OCI-LY7 (cell line): ENCODE measurements at regions not wholly inside any gene's neighbourhood (a gene's known extent, or its start where the extent isn't known, plus 50 kb on each side); places are given as distances from the start of the nearest gene placed in this dataset.

ENCODE experiments used
- BruUV-seq: library from RNA; stranded (reverse); fragments of 400-500 nt; replicated peaks from 2 replicates; lab custom pipeline; 2021; lab: Mats Ljungman, UMichigan
- CTCF ChIA-PET: fragments of 300-600 bp; sonication (Branson Sonifier 250); formaldehyde crosslinking; loops from one replicate; lab custom pipeline; 2022; ENCODE audit warnings: antibody characterized with exemption; ENCODE audit not compliant: unreplicated experiment; lab: Charles Lee
- POLR2A ChIA-PET: fragments of 300-600 bp; sonication (Branson Sonifier 250); formaldehyde crosslinking; loops from one replicate; lab custom pipeline; 2022; ENCODE audit warnings: antibody characterized with exemption; lab: Charles Lee
- DNase-seq: peaks from one replicate; pipeline ENCODE4 v3.0.0-alpha.2; 2015; ENCODE audit warnings: low spot score
- H2AFZ ChIP-seq: fragments of 200-600 bp; sonication (generic), shearing (Covaris generic); 2 replicates; pipeline ENCODE4 v1.6.1; 2014; ENCODE audit warnings: mild to moderate bottlenecking, antibody characterized with exemption, low read length, moderate library complexity
- H3K27ac ChIP-seq: fragments of 200-600 bp; sonication (generic); 2 replicates; pipeline ENCODE4 v1.5.1; 2014; ENCODE audit warnings: mixed run types, low read depth, mild to moderate bottlenecking, moderate library complexity, low read length, inconsistent platforms; ENCODE audit not compliant: poor library complexity, severe bottlenecking
- H3K36me3 ChIP-seq: fragments of 200-600 bp; sonication (generic); 2 replicates; pipeline ENCODE4 v1.6.1; 2014; ENCODE audit warnings: mild to moderate bottlenecking, antibody characterized with exemption, low read length, moderate library complexity, mixed read lengths; ENCODE audit not compliant: insufficient read depth
- H3K4me1 ChIP-seq: fragments of 200-600 bp; sonication (generic); 2 replicates; pipeline ENCODE4 v1.5.1; 2014; ENCODE audit warnings: mild to moderate bottlenecking, low read length; ENCODE audit not compliant: insufficient read depth, poor library complexity, severe bottlenecking
- H3K4me2 ChIP-seq: fragments of 200-600 bp; sonication (generic); 2 replicates; pipeline ENCODE4 v1.6.1; 2014; ENCODE audit warnings: mild to moderate bottlenecking, low read length
- H3K4me3 ChIP-seq: fragments of 200-600 bp; sonication (generic); 2 replicates; pipeline ENCODE4 v1.5.1; 2014; ENCODE audit warnings: mild to moderate bottlenecking, low read depth, low read length; ENCODE audit not compliant: poor library complexity, severe bottlenecking
- H3K79me2 ChIP-seq: fragments of 200-600 bp; sonication (generic); 2 replicates; pipeline ENCODE4 v1.6.1; 2016; ENCODE audit warnings: low read depth, mild to moderate bottlenecking, low read length, moderate library complexity, mixed read lengths; ENCODE audit not compliant: insufficient read depth
- H3K9me2 ChIP-seq: fragments of 200-600 bp; sonication (generic); 2 replicates; pipeline ENCODE4 v1.6.1; 2016; ENCODE audit warnings: mild to moderate bottlenecking, low read length, mixed read lengths; ENCODE audit not compliant: insufficient read depth
- H3K9me3 ChIP-seq: fragments of 200-600 bp; sonication (generic); 2 replicates; pipeline ENCODE4 v1.6.1; 2014; ENCODE audit warnings: mild to moderate bottlenecking, mixed run types, low read length, mixed read lengths
- H4K20me1 ChIP-seq: fragments of 200-600 bp; sonication (generic); 2 replicates; pipeline ENCODE4 v1.6.1; 2014; ENCODE audit warnings: mild to moderate bottlenecking, antibody characterized with exemption, low read length, moderate library complexity, mixed read lengths; ENCODE audit not compliant: insufficient read depth
- EZH2phosphoT487 ChIP-seq: fragments of 200-600 bp; sonication (generic); IDR thresholded peaks from 2 replicates; pipeline ENCODE4 v1.6.1; 2018; ENCODE audit warnings: low read depth, borderline replicate concordance, mild to moderate bottlenecking, mixed run types, antibody characterized with exemption, low read length, moderate library complexity, mixed read lengths
- intact Hi-C: fragments of 100-400 bp; cut with micrococcal nuclease; formaldehyde crosslinking; loops from one replicate; pipeline ENCODE4 v1.10.0; 2022; ENCODE audit not compliant: unreplicated experiment
- TF ChIP-seq, protein P1 (sequence below): fragments of 200-600 bp; sonication (generic); conservative IDR thresholded peaks from 2 replicates; pipeline ENCODE4 v1.5.1; 2014; ENCODE audit warnings: mild to moderate bottlenecking, antibody characterized with exemption, low read length, moderate library complexity, mixed read lengths

DNA sequence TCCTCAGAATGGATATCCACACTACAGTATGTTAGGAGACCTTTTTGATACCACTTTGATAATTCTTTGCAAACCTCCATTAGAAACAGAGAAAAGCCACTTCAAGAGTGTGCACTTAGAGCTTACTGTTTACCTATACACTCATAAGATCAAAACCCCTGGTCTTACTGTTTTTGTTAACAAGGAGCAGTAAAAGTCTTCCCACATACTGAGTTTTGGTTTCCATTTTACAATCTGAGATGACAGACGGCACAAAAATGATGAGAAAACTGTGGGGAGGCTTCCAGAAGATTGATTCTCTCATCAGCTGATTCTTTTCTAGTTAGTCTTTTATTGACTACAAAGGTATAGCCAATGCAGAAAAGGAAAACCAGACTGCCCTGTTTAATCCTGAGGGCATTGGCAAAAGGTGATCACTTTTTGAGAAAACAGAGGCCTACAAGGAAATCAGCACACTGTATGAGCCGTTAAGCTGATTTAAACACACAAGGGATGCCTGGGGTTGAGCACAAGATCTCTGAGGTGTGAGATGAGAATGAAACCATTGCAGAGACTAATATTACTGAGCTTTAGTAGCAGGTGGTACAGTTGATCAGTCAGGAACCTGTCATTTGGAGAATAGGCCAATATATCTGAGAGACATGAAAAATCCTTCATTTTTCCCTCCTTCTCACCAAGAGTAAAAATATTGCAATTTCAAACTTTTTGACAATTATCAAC lies 368.6 kb downstream of the GRB14 start:
- intact Hi-C loops, result no loop called here
- Histone ChIP-seq H3K27ac (no peak overlapping the region), H3K4me2 (no peak overlapping the region), H3K4me1 (no peaks in the 10 kb centered on the region), H3K9me2 (no peaks in the 10 kb centered on the region), H4K20me1 (no peaks in the 10 kb centered on the region), H2AFZ (no peak overlapping the region), H3K9me3 (no peaks in the 10 kb centered on the region), H3K36me3 (no peaks in the 10 kb centered on the region), H3K4me3 (no peak overlapping the region), H3K79me2 (no peaks in the 10 kb centered on the region)
- TF ChIP-seq EZH2phosphoT487, result no peak
- TF ChIP-seq, protein P1, sequence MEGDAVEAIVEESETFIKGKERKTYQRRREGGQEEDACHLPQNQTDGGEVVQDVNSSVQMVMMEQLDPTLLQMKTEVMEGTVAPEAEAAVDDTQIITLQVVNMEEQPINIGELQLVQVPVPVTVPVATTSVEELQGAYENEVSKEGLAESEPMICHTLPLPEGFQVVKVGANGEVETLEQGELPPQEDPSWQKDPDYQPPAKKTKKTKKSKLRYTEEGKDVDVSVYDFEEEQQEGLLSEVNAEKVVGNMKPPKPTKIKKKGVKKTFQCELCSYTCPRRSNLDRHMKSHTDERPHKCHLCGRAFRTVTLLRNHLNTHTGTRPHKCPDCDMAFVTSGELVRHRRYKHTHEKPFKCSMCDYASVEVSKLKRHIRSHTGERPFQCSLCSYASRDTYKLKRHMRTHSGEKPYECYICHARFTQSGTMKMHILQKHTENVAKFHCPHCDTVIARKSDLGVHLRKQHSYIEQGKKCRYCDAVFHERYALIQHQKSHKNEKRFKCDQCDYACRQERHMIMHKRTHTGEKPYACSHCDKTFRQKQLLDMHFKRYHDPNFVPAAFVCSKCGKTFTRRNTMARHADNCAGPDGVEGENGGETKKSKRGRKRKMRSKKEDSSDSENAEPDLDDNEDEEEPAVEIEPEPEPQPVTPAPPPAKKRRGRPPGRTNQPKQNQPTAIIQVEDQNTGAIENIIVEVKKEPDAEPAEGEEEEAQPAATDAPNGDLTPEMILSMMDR, result no peak
- no TSS peak for BruUV-seq
- POLR2A ChIA-PET, result interaction anchor here (0.7 kb wide), 1 partner anchor 281 kb away, joined by 3 read pairs; no protein-coding TSS in a partner anchor
- CTCF ChIA-PET, result no interaction called here
- DNase-seq, result no peak

DNA sequence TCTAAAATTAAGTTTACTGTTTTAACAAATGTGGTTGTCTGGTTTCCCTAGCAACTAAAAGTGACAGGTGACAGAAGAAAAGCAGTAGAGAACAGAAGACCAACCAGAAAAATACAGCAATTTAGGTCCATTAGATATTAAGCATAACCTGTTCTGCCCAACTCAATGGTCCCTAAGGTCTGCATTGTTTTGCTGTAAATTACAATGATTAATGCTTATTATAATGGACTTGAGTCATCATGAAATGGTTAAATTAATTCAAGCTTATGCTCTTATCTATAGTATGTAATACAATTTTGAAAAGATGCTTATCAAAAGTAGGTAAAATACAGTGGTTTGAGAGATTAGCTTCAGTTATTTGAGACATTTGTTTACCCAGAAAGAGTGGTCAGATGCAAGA lies 378.0 kb downstream of the GRB14 start:
- Histone ChIP-seq H3K9me2 (no peaks in the 10 kb centered on the region), H3K4me1 (no peaks in the 10 kb centered on the region), H3K4me2 (no peak overlapping the region), H3K27ac (no peak overlapping the region), H3K9me3 (no peaks in the 10 kb centered on the region), H3K79me2 (no peaks in the 10 kb centered on the region), H2AFZ (no peak overlapping the region), H3K36me3 (no peaks in the 10 kb centered on the region), H4K20me1 (no peaks in the 10 kb centered on the region), H3K4me3 (no peak overlapping the region)
- ChIA-PET POLR2A (no interaction called here), CTCF (no interaction called here)
- BruUV-seq, result no TSS peak
- TF ChIP-seq EZH2phosphoT487, result no peak
- TF ChIP-seq, protein P1, result no peak
- DNase-seq, result no peak
- intact Hi-C loops, result no loop called here

DNA sequence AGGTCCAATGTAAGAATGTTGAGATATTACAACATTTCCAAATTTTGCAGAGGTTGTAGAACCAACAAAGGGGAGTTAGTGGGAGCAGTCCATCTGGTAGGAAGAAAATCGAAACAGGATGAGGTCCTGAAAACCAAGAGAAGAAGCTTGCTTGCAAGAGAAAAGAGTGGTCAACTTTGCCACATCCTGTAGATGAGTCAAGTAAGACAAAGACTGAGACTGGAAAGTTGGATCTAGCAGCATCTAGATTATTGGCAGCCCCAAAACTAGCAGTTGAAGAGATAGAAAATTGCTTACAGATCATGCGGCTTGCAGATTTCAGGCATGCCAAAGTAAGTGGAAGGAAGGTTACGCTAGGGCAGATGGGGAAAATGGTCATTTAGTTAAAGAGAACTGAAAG lies 378.9 kb downstream of the GRB14 start:
- H3K9me3 ChIP-seq, result no peaks in the 10 kb centered on the region
- DNase-seq, result no peak
- no TSS peak for BruUV-seq
- ChIA-PET POLR2A (no interaction called here), CTCF (no interaction called here)
- TF ChIP-seq EZH2phosphoT487, result no peak
- TF ChIP-seq, protein P1, result no peak
- H3K27ac ChIP-seq, result no peak overlapping the region
- no peaks in the 10 kb centered on the region for H3K4me1 ChIP-seq
- H3K4me3 ChIP-seq, result no peak overlapping the region
- intact Hi-C loops, result no loop called here
- H4K20me1 ChIP-seq, result no peaks in the 10 kb centered on the region
- H3K79me2 ChIP-seq, result no peaks in the 10 kb centered on the region
- H2AFZ ChIP-seq, result no peak overlapping the region
- no peaks in the 10 kb centered on the region for H3K36me3 ChIP-seq
- H3K9me2 ChIP-seq, result no peaks in the 10 kb centered on the region
- H3K4me2 ChIP-seq, result no peak overlapping the region
